ENCODE measurements at regions not wholly inside any gene's neighbourhood (a gene's known extent, or its start where the extent isn't known, plus 50 kb on each side); places are given as distances from the start of the nearest gene placed in this dataset.

GRCh38 chr10:55704950-55705349 is 656.1 kb downstream of the ZWINT start:
- TF ChIP-seq TOX (CRISPR knock-in tag; IDR thresholded peaks at IDR 0.05; ENCODE audit: borderline replicate concordance) = no peak
- no peak for TF ChIP-seq ISL1 (CRISPR knock-in tag; IDR thresholded peaks at IDR 0.05)
- TF ChIP-seq ESRRG (CRISPR knock-in tag; IDR thresholded peaks at IDR 0.05) = no peak
- no peak for TF ChIP-seq ZFP30 (CRISPR knock-in tag; IDR thresholded peaks at IDR 0.05)
- no peak for TF ChIP-seq RARB (CRISPR knock-in tag; IDR thresholded peaks at IDR 0.05)
- no peak for TF ChIP-seq PPARA (CRISPR knock-in tag; IDR thresholded peaks at IDR 0.05; ENCODE audit: borderline replicate concordance)
- no peak for TF ChIP-seq ZFP3 (CRISPR knock-in tag; IDR thresholded peaks at IDR 0.05)
